ENCODE measurements at regions not wholly inside any gene's neighbourhood (a gene's known extent, or its start where the extent isn't known, plus 50 kb on each side); places are given as distances from the start of the nearest gene placed in this dataset.

DNA sequence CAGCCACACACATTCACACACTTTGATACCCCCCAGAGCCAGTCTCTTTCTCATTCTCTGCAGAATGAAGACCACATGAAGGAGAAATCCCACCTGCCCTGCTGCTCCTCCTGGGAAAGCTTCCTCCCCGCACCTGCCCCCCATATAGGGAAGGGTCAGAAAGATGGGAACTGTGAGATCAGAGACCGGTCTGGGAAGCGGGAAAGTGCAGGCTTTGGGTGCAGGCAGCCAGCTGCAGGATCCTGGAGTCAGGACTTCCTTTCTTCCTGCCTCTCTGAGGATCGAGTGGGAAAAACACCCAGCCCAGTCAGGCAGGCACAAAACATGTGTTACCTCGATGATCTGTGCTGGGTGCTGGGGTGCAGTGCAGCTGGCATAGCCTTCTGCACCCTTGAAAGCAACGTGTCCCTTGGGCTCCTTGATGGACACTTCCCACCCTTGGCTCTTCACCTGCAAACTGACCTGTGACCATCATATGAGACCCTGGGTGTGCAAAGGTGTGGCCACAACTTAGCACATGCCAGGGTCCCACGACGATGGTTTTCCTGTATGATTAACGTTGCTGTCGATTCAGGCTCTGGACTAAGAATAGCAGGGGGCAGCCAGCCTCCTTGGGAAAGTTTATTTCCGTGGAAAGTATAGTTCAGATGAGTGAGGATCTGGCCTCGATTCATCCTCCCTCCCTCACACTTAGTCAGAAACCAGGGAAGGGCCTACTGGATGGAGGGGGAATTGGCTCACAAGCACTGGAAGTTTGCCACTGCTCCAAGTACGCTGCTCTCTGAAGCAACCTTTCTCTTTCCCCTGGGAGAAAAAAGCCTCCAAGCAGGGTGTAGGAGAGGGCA is 105.4 kb upstream of the MED13L start:
- peak; percentile 99 for DNase-seq

DNA sequence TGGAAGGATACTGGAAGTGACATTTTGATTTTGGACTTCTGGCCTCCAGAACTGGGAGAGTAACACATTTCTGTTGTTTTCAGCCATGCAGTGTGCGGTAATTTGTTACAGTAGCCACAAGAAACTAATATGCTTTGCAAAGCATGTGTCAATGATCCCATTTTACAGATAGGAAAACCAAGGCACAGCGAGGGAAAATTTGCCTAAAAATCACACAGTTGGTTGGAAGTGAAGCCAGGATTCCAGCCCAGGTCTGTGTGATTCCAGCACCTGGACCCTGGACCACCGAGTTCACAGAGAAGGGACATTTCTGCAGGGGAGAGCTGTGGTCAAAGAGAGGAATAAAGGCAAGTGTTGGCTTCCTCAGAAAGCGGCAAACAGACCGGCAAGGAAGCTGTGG is 106.7 kb upstream of the MED13L start:
- DNase-seq: no peak

DNA sequence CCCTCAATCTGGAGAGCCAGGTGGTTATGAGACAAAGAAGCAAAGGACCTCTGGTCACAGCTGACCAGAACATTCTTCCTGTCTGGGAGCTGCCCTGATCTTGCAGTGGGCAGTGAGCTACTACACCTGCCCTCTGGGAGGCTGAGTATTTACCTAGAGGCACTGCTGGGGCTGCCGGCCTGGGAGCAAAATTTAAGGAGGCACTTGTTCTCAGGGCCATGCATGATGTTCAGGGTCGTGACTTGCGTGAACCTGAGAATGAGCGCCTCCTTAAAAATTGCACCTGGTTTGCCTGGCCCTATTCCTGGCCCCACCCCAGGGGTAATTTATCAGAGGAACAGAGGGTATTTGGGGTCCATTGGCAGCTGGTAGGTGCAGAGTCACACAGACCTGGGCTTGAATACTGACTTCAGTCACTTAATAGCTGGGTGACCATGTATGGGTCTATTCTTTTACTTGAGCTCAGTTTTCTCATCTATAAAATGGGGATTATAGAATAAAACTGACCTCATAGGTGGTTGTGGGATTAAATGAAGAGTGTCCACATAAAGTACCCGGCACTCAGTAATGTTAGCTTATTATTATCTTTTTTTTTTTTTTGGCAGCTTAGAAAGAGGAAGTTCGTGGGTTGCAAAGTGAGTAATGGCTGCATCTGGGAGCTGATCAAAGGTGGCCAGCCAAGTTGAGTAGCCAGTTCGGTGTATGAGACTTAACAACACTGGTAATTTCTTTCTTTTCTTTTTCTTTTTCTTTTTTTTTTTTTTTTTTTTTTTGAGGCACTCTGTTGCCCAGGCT is 107.4 kb upstream of the MED13L start:
- DNase-seq: no peak

DNA sequence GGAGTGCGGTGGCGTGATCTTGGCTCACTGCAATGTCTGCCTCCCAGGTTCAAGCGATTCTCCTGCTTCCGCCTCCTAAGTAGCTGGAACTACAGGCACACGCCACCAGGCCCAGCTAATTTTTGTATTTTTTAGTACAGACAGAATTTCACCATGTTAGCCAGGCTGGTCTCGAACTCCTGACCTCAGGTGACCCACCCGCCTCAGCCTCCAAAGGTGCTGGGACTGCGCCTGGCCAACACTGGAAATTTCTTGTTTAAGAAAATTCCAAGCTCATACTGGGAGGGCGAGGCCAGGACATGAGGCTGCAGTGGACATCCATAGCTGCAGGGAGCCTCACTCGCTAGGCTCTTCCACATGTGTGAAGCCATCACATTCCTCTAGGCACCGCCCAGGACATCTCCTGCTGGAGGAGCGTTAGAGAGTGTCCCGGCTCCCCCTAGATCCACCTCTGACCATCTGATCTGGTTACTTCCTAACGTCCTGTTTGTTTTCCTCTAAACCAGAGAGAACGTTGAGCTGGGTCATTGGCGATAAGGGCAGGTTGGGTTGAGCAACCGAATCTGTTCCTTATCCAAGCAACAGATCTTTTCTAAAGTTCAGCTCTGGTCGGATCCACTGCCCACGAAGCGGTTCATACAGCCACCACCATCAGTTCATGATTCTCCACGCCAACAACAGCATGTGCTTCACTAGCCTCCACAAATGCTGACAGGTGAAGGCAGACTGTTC is 108.2 kb upstream of the MED13L start:
- no peak for DNase-seq

DNA sequence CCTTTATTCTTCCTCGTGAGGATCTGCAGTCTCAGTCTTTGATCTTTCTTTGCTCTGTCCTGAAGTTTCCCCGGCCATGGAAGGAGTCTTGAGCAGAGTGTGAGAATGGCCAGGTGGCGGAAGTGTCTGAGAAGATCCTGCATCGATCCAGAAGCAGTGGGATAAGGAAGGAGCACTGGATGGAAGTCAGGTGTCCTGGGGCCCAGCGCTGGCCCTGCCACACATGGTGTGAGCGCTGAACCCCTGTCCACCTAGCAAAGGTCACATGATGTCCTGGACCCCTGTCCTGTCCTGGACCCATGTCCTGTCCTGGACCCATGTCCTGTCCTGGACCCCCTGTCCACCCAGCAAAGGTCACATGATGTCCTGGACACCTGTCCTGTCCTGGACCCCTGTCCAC is 111.8 kb upstream of the MED13L start:
- no peak for DNase-seq

DNA sequence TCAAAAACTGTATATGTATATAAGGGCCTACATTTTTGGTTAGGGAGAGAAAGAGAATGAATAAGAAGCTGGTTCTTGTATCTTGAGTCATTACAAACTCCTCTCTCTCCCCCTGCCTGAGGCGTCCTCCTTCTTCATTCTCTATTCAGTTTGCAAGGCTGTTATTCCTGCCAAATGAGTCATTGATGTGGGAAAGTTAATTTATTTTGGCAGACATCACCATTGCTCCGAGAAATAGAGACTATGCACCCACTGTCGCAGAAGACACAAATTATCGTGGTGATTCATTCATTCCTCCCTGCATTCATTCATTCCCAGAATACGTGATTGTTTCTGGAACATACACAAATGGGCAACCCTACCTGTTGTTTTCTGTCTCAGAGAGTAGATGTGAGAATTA is 112.5 kb upstream of the MED13L start:
- peak; percentile 98 for DNase-seq

DNA sequence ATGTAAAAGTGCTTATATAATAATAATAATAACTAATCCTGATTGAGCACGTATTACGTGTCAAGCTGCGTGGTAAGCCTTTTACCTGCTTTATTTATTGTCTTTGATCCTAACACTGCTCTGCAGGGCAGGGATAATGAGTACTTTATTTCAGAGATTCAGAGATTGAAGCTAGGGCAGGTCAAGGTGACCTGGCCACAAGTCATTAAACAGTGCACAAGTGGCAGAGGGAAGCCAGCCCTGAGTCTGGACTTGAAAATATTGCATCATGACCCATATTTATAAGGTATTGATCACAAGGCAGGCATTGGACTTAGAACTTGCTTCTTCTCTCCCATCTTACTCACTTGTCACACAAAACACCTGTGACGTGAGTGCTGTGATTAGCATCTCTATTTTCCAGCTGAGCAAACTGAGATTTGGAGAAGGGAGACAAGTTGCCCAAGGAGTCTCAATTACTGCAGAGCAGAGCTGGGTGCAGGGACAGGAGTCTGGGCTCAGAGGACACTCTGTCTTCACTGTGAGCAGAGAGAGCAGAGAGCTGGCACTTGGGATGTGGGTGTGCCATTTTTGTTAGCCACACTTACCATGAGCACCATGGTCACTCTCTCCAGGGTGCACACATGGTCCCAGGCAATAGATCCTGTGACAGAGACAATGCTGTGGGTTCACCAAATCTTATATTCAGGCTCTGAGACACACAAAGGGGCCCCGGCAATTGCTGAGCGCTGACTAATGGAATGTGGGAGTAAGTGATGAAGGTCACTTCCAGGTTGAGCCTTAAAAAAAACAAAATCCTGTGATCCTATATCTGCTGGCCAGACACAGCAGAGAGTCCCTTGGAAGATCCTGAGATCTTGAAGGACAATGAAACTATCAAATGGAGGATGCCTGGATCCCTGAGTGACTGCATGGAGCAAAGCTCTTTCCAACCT is 113.2 kb upstream of the MED13L start:
- DNase-seq: no peak

DNA sequence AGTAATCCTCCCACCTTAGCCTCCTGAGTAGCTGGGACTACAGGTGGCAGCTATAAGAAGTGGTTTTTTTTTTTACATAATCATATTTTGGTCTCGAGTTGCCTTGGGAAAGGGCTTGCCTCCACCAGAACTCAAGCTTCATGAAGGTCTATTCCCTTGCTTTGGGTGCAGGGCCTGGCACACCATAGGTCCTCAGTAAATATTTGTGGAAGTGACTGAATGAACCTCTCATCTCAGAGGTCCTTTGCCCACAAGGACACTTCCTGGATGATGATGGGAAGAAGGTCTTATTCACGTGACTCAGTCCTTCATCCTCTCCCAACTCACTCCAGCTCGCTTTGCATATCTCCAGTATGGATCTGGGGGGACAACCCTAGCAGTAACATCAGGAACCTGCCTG is 114.0 kb upstream of the MED13L start:
- DNase-seq: no peak

DNA sequence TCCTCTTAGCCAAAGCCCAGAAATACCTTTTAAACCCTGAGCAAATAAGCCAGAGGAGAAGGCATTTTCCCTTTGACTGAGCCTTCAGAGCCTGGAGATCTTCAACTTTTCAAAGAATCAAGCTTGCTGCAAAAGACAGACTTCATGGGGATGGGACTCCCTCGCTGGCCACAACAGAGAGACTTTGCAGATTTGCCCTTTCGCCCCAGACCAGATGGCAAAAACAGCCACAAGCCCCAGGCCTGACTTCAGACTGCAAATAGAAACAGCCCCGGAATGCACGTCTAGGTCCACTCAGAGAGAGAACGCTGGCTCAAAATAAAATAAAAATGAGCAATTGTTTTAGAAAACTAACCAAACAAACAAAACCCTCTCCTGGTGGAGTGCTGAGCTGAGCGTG is 114.6 kb upstream of the MED13L start:
- DNase-seq: no peak

DNA sequence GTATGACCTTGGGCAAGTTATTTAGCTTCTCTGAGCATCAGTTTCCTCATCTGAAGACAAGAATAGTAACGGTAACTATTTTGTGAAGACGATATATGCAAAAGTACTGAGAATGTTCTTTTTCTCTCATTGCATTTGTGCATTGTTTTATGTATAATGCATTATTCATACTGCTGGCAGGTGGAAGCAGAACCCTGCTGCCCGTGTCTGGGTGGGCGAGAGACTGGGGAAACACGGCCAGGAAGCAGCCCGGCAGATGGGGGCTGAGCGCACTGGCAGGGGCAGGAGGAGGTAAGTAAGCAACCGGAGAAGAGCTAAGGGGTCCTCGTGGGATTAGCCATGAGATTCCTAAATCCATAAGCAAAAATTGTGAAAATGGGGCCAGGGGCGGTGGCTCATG is 115.8 kb upstream of the MED13L start:
- no peak for DNase-seq

DNA sequence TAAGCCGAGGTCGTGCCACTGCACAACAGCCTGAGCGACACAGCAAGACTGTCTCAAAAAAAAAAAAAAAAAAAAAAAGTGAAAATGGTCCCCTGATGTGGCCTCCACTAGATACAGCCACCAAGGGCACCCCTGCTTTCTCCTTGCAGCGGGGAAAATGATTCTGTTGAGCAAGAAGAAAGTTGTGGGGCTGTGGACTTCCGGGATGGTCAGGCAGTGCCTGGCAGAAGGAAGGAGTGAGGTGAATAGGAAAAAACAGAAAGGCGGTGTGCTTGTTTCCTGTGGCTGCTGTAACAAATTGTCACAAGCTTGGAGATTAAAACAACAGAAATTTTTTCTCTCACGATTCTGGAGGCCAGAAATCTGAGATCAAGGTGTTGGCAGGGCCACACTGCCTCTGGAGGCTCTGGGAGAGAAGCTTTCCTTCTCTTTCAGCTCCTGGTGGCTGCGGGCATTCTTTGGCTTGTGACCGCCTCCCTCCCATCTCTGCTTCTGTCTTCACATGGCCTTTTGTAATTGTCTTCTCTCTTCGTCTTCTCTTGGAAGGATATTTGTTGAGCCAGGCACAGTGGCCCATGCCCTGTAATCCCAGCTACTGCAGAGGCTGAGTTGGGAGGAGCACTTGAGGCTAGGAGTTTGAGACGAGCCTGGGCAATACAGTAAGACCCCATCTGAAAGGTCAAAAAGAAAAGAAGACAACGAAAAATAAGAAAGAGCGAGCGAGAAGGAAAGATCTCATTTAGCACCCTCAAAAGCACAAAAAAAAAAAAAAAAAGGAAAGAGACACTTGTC is 116.6 kb upstream of the MED13L start:
- no peak for DNase-seq

DNA sequence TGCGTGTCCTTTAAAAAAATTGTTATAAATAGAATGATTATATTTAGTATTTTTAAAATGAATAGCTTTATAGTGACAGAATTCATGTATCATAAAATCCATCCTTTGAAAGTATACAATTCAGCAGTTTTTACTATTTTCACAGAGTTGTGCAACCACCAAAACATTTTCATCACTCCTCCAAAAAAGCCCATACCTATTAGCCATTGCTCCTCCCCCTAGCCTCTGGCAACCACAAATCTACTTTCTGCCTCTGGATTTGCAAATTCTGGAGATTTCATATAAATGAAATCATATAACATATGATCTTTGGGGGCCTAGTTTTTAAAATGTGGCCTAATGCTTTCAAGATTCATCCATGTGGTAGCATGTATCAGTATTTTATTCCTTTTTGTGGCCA is 117.9 kb upstream of the MED13L start:
- peak; percentile 89 for DNase-seq

DNA sequence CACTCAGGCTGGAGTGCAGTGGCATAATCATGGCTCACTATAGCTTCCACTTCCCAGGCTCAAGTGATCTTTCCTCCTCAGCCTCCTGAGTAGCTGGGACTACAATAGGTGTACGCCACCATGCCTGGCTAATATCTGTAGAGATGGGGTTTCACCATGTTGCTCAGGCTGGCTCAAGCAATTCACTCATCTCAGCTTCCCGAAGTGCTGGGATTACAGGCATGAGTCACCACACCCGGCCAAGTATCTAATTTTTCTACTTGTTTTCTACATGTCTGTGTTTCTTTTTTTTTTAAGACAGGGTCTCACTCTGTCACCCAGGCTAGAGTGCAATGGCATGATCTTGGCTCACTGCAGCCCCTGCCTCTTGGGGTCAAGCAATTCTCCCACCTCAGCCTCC is 119.7 kb upstream of the MED13L start:
- DNase-seq: peak; percentile 71

DNA sequence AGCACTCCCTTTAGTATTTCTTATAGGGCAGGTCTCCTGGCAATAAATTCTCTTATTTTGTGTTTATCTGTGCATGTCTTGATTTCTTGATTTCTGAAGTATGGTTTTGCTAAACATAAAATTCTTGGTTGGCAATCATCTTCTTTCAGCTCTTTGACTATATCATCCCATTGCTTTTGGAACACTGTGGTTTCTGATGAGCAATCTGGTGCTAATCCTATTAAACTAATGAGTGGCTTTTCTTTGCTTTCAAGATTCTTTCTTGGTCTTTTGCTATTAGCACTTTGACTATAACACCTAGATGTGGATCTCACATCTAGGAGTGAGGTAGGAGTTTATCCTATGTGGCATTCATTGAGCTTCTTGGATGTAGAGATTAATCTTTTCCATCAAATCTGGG is 120.7 kb upstream of the MED13L start:
- DNase-seq: no peak

DNA sequence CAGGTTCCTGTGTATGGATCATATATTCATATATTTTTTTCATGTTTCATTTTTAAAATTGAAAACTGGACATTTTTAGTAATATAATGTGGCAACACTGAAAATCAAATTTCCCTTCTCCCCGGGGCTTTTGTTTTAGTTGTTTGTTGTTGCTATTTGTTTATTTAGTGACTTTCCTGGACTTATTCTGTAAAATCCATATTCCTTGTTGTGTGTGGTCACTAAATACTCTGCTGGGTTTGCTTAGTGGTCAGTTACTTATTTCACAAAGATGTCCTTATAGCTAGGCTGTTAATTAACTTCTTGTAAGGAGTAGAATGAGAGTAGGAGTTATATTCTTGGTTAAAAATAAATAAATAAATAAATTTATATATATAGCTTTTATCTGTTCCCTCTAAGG is 121.6 kb upstream of the MED13L start:
- DNase-seq: no peak

DNA sequence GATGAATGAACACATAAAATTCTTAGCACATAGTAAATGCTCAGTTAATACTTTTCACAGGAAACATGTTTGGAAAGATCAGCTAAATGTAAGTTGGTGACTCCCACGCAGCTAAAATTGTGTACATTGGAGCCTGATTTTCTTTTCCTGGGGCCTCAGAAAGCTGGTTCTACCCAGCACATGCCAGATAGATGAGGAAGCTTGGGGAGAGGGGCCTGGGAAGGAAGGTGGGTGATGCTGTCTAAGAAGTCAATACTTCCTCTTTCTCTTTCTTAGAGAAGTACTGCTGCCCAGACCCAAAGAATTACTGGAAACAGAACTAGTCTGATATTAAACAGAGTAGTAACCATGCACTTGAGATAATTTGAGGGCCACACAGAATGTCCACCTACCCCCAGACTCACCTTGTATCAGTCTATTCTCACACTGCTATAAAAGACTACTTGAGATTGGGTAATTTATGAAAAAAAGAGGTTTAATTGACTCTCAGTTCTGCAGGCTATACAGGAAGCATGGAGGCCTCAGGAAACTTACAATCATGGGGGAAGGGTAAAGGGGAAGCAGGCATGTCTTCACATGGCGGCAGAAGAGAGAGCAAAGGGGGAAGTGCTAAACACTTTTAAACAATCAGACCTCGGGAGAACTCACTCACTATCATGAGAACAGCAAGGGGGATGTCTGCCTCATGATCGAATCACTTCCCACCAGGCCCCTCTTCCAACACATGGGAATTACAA is 123.3 kb upstream of the MED13L start:
- no peak for DNase-seq

DNA sequence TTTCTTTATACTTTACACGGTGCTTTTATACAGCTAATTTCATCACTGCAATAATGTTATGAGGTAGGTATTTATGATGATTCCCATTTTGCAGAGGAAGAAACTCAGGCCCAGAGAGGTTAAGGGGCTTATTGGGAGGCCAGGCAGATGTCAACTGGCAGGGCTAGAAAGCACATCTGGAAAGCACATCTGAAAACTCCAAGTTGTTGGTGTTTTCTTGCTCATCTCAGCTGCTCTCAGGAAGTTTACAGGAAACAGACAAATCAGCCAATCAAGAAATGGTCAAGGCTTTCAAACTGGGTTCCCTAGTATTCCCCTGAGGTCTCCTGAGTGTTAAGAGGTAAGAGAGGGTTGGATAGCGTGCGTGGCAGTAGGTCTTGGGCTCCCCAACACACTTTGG is 124.1 kb upstream of the MED13L start:
- no peak for DNase-seq

DNA sequence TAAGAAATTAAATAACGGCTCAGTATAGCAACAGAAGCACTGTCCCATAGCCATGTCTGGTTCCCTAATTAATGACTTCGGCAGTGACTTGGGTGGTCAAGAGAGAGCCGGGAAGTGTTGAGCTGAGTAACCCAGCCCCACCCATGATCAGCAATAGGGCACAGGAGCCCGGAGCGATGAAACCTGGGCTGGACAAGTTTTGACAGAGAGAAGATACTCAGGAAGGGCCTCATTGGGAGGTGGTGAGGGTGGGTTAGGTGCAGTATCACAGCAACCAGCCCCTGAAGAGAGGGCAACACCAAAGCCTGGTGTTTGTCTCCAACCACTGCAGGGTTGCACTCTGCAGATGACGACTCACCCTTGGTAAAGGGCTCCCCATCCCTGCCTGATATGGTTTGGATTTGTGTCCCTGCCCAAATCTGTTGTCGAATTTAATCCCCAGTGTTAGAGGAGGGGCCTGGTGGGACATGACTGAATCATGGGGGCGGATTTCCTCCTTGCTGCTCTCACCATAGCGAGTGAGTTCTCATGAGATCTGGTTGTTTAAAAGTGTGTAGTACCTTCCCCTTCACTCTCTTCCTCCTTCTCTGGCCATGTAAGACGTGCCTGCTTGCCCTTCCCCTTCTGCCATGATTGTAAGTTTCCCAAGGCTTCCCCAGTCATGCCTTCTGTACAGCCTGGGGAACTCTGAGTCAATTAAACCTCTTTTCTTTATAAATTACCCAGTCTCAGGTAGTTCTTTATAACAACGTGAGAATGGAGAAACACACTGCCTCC is 124.9 kb upstream of the MED13L start:
- no peak for DNase-seq

DNA sequence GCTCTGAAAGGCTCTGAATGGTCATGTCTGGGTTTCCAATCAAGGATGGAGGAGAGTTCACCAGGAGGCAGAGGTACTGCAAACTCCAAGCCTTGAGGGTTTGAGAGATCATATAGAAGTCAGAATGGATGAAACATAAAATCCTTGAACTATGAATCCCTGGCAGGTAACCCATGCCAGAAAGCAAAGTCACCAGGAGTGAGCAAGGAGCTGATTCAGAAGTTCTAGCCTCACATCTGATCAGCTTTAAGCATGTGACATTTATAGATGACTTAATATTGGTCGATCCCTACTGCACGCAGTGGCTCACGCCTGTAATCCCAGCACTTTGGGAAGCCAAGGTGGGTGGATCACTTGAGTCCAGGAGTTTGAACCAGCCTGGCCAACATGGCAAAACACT is 126.1 kb upstream of the MED13L start:
- no peak for DNase-seq

DNA sequence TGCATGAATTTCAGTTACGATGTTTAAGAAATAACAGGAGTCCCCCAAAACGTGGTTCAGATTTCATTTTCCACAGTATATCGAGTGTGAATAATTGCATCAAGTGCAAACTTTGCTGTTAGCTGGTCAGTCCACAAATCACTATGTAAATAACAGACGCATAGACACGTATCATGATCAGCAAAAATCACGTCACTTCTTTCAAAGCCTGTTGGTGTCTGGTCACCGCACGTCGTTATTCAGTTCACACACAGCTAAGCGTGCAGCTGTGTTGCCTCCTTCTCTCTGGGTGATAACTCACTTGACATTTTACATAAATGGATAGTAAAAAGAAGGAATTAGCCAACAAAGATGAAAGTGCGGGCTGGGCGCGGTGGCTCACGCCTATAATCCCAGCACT is 126.8 kb upstream of the MED13L start:
- no peak for DNase-seq
